ENCODE measurements at regions not wholly inside any gene's neighbourhood (a gene's known extent, or its start where the extent isn't known, plus 50 kb on each side); places are given as distances from the start of the nearest gene placed in this dataset.

GRCh38 chr13:24050796-24051715, 109.5 kb upstream of the SPATA13 start:
- H3K4me3 ChIP-seq (replicated peaks; ENCODE audit: low read depth, low read length) = no peak overlapping the region
- no peak for TF ChIP-seq CTCF (IDR thresholded peaks at IDR 0.05; ENCODE audit: low read depth, low read length, missing control alignments)
- DNase-seq (ENCODE audit: extremely low read depth, low read depth) = no peak

- DNase-seq (ENCODE audit: extremely low read depth, low read depth) = no peak
- no peak overlapping the region for H3K4me3 ChIP-seq (replicated peaks; ENCODE audit: low read depth, low read length)
- peak; percentile 6 for TF ChIP-seq CTCF (IDR thresholded peaks at IDR 0.05; ENCODE audit: low read depth, low read length, missing control alignments)
These were observed 107.7 kb upstream of the SPATA13 start for GRCh38 chr13:24052547-24053518.

GRCh38 chr13:24053519-24054251, 106.8 kb upstream of the SPATA13 start:
- peak; percentile 78 for TF ChIP-seq CTCF (IDR thresholded peaks at IDR 0.05; ENCODE audit: low read depth, low read length, missing control alignments)
- H3K4me3 ChIP-seq (replicated peaks; ENCODE audit: low read depth, low read length) = no peak overlapping the region
- peak; percentile 29 for DNase-seq (ENCODE audit: extremely low read depth, low read depth)

GRCh38 chr13:24056616-24057137, 103.8 kb upstream of the SPATA13 start:
- H3K4me3 ChIP-seq (replicated peaks; ENCODE audit: low read depth, low read length) = no peak overlapping the region
- DNase-seq (ENCODE audit: extremely low read depth, low read depth) = no peak
- no peak for TF ChIP-seq CTCF (IDR thresholded peaks at IDR 0.05; ENCODE audit: low read depth, low read length, missing control alignments)

- TF ChIP-seq CTCF (IDR thresholded peaks at IDR 0.05; ENCODE audit: low read depth, low read length, missing control alignments) = no peak
- H3K4me3 ChIP-seq (replicated peaks; ENCODE audit: low read depth, low read length) = no peak overlapping the region
- DNase-seq (ENCODE audit: extremely low read depth, low read depth) = no peak
These were observed 99.5 kb upstream of the SPATA13 start for GRCh38 chr13:24060993-24061392.

DNA sequence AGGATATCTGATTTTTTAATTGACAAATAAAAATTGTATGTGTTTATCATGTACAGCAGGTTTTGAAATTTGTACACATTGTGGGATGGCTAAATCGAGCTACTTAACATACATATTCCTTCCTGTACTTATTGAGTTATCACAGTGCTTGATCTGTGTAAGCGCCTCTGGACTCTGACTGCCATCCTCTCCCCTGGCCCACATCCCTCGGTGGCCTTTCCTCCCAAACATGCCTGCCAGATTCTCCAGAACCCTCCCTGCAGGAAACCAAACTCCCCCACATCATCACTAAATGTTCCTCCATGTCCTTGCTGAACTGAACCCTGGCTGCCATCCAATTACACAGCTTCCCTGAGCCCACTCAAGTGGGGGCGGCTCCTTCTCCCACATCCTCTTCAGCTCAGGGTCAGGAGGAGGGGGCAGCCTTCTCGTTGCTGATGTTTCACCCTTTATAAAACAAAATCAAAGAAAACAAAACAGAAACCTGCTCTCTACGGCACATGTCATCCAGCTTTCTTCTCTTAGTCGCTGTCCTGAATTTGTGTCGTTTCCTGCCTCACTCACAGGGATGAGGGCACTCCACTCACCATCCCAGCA, 97.1 kb upstream of the SPATA13 start:
- no peak for DNase-seq (ENCODE audit: extremely low read depth, low read depth)
- no peak for TF ChIP-seq CTCF (IDR thresholded peaks at IDR 0.05; ENCODE audit: low read depth, low read length, missing control alignments)
- no peak overlapping the region for H3K4me3 ChIP-seq (replicated peaks; ENCODE audit: low read depth, low read length)

All from HFF-Myc (cell line).